Gastrocnemius medialis (tissue), 4 donors: ENCODE measurements at regions not wholly inside any gene's neighbourhood (a gene's known extent, or its start where the extent isn't known, plus 50 kb on each side); places are given as distances from the start of the nearest gene placed in this dataset.

ENCODE experiments used
- POLR2A ChIP-seq, 2 donors: fragments of 450-650 bp; IDR thresholded peaks; one replicate each; pipeline ENCODE4 v1.6.1; 2017; ENCODE audit warnings: antibody characterized with exemption in 2 of 2, mild to moderate bottlenecking in 2 of 2, moderate library complexity in 2 of 2
- TF ChIP-seq, protein P1 (sequence below), 5 experiments: fragments of 450-650 bp in 3 of 5; fragments of 200-600 bp in 2 of 5; sonication (generic) in 2 of 5; IDR thresholded peaks in 4 of 5; conservative IDR thresholded peaks in 1 of 5; 1 replicate in 4 of 5; 2 replicates in 1 of 5; pipeline ENCODE4 v1.5.1; 2016 to 2019; ENCODE audit warnings: antibody characterized with exemption in 5 of 5, mild to moderate bottlenecking in 3 of 5, moderate library complexity in 3 of 5

DNA sequence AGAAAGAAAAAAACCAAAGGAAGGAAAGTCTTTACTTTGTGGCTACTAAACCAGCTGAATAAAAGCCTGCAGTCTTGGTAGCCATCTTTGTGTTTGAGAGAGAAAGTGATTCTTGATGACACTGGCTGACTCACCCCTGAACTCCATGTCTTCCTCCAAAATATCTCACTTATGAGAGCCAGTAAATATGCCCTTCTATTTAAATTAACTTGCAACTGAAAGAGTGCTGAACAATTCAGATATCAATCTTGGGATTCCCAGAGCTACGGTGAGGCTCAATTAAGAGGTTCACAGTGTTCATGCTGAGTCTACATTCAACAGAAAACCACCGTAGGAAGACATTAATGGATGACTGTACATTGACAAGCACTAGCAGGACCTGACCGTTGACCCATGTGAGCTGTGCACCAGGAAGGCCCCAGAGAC lies 57.9 kb downstream of the KCTD12 start:
- no peak for TF ChIP-seq POLR2A (IDR thresholded peaks at IDR 0.05)
- TF ChIP-seq, protein P1, sequence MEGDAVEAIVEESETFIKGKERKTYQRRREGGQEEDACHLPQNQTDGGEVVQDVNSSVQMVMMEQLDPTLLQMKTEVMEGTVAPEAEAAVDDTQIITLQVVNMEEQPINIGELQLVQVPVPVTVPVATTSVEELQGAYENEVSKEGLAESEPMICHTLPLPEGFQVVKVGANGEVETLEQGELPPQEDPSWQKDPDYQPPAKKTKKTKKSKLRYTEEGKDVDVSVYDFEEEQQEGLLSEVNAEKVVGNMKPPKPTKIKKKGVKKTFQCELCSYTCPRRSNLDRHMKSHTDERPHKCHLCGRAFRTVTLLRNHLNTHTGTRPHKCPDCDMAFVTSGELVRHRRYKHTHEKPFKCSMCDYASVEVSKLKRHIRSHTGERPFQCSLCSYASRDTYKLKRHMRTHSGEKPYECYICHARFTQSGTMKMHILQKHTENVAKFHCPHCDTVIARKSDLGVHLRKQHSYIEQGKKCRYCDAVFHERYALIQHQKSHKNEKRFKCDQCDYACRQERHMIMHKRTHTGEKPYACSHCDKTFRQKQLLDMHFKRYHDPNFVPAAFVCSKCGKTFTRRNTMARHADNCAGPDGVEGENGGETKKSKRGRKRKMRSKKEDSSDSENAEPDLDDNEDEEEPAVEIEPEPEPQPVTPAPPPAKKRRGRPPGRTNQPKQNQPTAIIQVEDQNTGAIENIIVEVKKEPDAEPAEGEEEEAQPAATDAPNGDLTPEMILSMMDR (IDR thresholded peaks at IDR 0.05 in 4 of 5, conservative IDR thresholded peaks at IDR 0.05 in 1 of 5), result no peak
